ENCODE measurements at regions not wholly inside any gene's neighbourhood (a gene's known extent, or its start where the extent isn't known, plus 50 kb on each side); places are given as distances from the start of the nearest gene placed in this dataset.

GRCh38 chr1:239735111-239735510, 348.7 kb downstream of the CHRM3 start (continued):
- TF ChIP-seq ZNF281 (CRISPR knock-in tag; IDR thresholded peaks at IDR 0.05) (no peak), ELF4 (CRISPR knock-in tag; IDR thresholded peaks at IDR 0.05; ENCODE audit: low read depth) (no peak), ZBTB43 (CRISPR knock-in tag; IDR thresholded peaks at IDR 0.05) (no peak), JUN (CRISPR knock-in tag; IDR thresholded peaks at IDR 0.05) (no peak), SP1 (CRISPR knock-in tag; conservative IDR thresholded peaks at IDR 0.05) (no peak)

DNA sequence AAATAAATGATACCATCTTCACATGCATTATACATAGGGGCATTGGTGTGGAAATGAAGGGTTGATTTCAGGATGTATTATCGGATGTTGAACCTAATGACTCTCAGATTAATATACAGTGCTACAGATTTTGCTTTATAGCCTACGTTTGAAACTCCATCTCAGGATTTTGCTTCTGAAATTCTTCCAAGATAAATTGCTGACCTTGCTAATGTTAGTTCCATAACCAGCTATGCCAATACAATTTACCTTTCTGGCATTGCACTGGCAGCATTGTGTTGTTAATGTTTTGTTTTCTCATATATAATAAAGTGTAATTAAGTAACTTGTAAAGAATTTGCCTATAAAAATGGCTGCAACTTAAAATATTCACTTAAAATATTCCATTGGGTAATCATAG, 350.1 kb downstream of the CHRM3 start:
- H3K4me1 Mint-ChIP-seq, result 0 out of 2 replicates have a peak, but pooled peaks cover 2% of the 10 kb centered on the region

More for the DNA sequence above, 350.1 kb downstream of the CHRM3 start:
- no peak overlapping the region for H3K27ac Mint-ChIP-seq
- no peaks in the 10 kb centered on the region for H3K36me3 Mint-ChIP-seq
- no peak for DNase-seq (ENCODE audit: low spot score)
- no peak overlapping the region for H3K4me3 Mint-ChIP-seq
- CTCF ChIA-PET, result no interaction called here
- TF ChIP-seq FOXK1 (CRISPR knock-in tag; IDR thresholded peaks at IDR 0.05) (no peak), ZNF219 (CRISPR knock-in tag; IDR thresholded peaks at IDR 0.05; ENCODE audit: borderline replicate concordance) (no peak), KAT7 (CRISPR knock-in tag; IDR thresholded peaks at IDR 0.05; ENCODE audit: borderline replicate concordance) (no peak), ZNF416 (CRISPR knock-in tag; IDR thresholded peaks at IDR 0.05) (no peak), CREB1 (CRISPR knock-in tag; IDR thresholded peaks at IDR 0.05) (no peak), OVOL2 (CRISPR knock-in tag; IDR thresholded peaks at IDR 0.05; ENCODE audit: borderline replicate concordance) (no peak), AR (CRISPR knock-in tag; IDR thresholded peaks at IDR 0.05) (no peak), NR3C1 (CRISPR knock-in tag; conservative IDR thresholded peaks at IDR 0.05; ENCODE audit: low read depth) (no peak), FOXP4 (CRISPR knock-in tag; IDR thresholded peaks at IDR 0.05) (no peak), ZNF317 (CRISPR knock-in tag; IDR thresholded peaks at IDR 0.05; ENCODE audit: borderline replicate concordance, low read depth) (no peak), NR2C2 (CRISPR knock-in tag; IDR thresholded peaks at IDR 0.05) (no peak), ZNF423 (CRISPR knock-in tag; IDR thresholded peaks at IDR 0.05) (no peak), TCF7 (CRISPR knock-in tag; IDR thresholded peaks at IDR 0.05; ENCODE audit: low read depth) (no peak), ZNF263 (CRISPR knock-in tag; IDR thresholded peaks at IDR 0.05; ENCODE audit: low read depth) (no peak), JAZF1 (CRISPR knock-in tag; IDR thresholded peaks at IDR 0.05) (no peak), TEAD4 (CRISPR knock-in tag; IDR thresholded peaks at IDR 0.05) (no peak), ZMAT4 (CRISPR knock-in tag; IDR thresholded peaks at IDR 0.05) (no peak)
- TF ChIP-seq, protein P1, sequence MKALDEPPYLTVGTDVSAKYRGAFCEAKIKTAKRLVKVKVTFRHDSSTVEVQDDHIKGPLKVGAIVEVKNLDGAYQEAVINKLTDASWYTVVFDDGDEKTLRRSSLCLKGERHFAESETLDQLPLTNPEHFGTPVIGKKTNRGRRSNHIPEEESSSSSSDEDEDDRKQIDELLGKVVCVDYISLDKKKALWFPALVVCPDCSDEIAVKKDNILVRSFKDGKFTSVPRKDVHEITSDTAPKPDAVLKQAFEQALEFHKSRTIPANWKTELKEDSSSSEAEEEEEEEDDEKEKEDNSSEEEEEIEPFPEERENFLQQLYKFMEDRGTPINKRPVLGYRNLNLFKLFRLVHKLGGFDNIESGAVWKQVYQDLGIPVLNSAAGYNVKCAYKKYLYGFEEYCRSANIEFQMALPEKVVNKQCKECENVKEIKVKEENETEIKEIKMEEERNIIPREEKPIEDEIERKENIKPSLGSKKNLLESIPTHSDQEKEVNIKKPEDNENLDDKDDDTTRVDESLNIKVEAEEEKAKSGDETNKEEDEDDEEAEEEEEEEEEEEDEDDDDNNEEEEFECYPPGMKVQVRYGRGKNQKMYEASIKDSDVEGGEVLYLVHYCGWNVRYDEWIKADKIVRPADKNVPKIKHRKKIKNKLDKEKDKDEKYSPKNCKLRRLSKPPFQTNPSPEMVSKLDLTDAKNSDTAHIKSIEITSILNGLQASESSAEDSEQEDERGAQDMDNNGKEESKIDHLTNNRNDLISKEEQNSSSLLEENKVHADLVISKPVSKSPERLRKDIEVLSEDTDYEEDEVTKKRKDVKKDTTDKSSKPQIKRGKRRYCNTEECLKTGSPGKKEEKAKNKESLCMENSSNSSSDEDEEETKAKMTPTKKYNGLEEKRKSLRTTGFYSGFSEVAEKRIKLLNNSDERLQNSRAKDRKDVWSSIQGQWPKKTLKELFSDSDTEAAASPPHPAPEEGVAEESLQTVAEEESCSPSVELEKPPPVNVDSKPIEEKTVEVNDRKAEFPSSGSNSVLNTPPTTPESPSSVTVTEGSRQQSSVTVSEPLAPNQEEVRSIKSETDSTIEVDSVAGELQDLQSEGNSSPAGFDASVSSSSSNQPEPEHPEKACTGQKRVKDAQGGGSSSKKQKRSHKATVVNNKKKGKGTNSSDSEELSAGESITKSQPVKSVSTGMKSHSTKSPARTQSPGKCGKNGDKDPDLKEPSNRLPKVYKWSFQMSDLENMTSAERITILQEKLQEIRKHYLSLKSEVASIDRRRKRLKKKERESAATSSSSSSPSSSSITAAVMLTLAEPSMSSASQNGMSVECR (CRISPR knock-in tag; IDR thresholded peaks at IDR 0.05; ENCODE audit: borderline replicate concordance), result no peak
- H3K27me3 Mint-ChIP-seq (ENCODE audit: low read depth), result no peaks in the 10 kb centered on the region
- POLR2A ChIA-PET, result no interaction called here
- no peaks in the 10 kb centered on the region for H3K9me3 Mint-ChIP-seq
- no peak for ATAC-seq

All from WTC11 (cell line).